Liver (tissue), 3 donors: ENCODE measurements at regions not wholly inside any gene's neighbourhood (a gene's known extent, or its start where the extent isn't known, plus 50 kb on each side); places are given as distances from the start of the nearest gene placed in this dataset.

Experiments
- EGR1 ChIP-seq, 2 donors: IDR thresholded peaks; 2 replicates each; pipeline ENCODE4 v1.6.1; 2016 to 2018; ENCODE audit warnings: antibody characterized with exemption in 2 of 2, low read depth in 2 of 2
- FOXA1 ChIP-seq: IDR thresholded peaks from 2 replicates; pipeline ENCODE4 v1.6.1; 2016; ENCODE audit warnings: antibody characterized with exemption
- GABPA ChIP-seq, 2 donors: IDR thresholded peaks in 1 of 2; conservative IDR thresholded peaks in 1 of 2; 2 replicates each; pipeline ENCODE4 v1.6.1; 2016; ENCODE audit warnings: antibody characterized with exemption in 2 of 2, mild to moderate bottlenecking in 1 of 2, moderate library complexity in 1 of 2
- HNF4G ChIP-seq: IDR thresholded peaks from 2 replicates; pipeline ENCODE4 v1.6.1; 2016; ENCODE audit warnings: antibody characterized with exemption
- JUND ChIP-seq, 2 donors: IDR thresholded peaks; 2 replicates each; pipeline ENCODE4 v1.6.1; 2016; ENCODE audit warnings: antibody characterized with exemption in 2 of 2
- NR2F2 ChIP-seq: IDR thresholded peaks from 2 replicates; pipeline ENCODE4 v1.6.1; 2016; ENCODE audit warnings: antibody characterized with exemption
- RAD21 ChIP-seq, 2 donors: IDR thresholded peaks; 2 replicates each; pipeline ENCODE4 v1.6.1; 2016; ENCODE audit warnings: antibody characterized with exemption in 2 of 2, mild to moderate bottlenecking in 2 of 2
- SP1 ChIP-seq: IDR thresholded peaks from 2 replicates; pipeline ENCODE4 v1.6.1; 2018; ENCODE audit warnings: antibody characterized with exemption, mild to moderate bottlenecking
- TAF1 ChIP-seq: conservative IDR thresholded peaks from 2 replicates; pipeline ENCODE4 v1.6.1; 2016; ENCODE audit warnings: antibody characterized with exemption, mild to moderate bottlenecking
- TF ChIP-seq, protein P1 (sequence below): fragments of 150-350 bp; IDR thresholded peaks from 2 replicates; pipeline ENCODE4 v1.5.1; 2017; ENCODE audit warnings: improper control_type of control experiment, low read depth, low read length; ENCODE audit not compliant: missing input control
- TF ChIP-seq, protein P2 (sequence below): IDR thresholded peaks from 2 replicates; pipeline ENCODE4 v1.6.1; 2016; ENCODE audit warnings: antibody characterized with exemption
- TF ChIP-seq, protein P3 (sequence below): IDR thresholded peaks from 2 replicates; pipeline ENCODE4 v1.6.1; 2016; ENCODE audit warnings: antibody characterized with exemption, mild to moderate bottlenecking
- TF ChIP-seq, protein P4 (sequence below): IDR thresholded peaks from 2 replicates; pipeline ENCODE4 v1.6.1; 2016; ENCODE audit warnings: antibody characterized with exemption
- donor health status: healthy.
- donor health status: healthy.

DNA sequence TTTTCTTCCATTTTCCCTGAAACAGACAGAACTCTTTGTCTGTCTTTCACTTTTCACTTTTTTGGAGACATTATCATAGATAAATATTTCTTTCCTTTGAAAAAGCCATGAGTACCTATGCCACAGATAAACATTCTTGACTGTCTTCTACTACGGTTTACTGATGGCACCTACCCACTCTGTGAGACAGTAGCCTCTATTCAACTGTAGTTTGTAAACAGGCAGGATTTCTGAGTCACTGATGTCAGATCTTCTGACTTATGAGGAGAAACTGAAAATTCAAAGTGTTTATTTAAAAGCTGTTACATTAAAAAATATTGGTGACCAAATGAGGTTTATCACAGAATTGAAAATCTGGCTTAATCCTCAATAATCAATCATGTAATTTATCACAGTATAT, 658.4 kb downstream of the TOX3 start:
- TF ChIP-seq, protein P1, sequence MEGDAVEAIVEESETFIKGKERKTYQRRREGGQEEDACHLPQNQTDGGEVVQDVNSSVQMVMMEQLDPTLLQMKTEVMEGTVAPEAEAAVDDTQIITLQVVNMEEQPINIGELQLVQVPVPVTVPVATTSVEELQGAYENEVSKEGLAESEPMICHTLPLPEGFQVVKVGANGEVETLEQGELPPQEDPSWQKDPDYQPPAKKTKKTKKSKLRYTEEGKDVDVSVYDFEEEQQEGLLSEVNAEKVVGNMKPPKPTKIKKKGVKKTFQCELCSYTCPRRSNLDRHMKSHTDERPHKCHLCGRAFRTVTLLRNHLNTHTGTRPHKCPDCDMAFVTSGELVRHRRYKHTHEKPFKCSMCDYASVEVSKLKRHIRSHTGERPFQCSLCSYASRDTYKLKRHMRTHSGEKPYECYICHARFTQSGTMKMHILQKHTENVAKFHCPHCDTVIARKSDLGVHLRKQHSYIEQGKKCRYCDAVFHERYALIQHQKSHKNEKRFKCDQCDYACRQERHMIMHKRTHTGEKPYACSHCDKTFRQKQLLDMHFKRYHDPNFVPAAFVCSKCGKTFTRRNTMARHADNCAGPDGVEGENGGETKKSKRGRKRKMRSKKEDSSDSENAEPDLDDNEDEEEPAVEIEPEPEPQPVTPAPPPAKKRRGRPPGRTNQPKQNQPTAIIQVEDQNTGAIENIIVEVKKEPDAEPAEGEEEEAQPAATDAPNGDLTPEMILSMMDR, result no peak
- TF ChIP-seq RAD21 (IDR thresholded peaks at IDR 0.05), result no peak
- TF ChIP-seq, protein P2, sequence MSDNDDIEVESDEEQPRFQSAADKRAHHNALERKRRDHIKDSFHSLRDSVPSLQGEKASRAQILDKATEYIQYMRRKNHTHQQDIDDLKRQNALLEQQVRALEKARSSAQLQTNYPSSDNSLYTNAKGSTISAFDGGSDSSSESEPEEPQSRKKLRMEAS, result no peak
- TF ChIP-seq TAF1, result no peak
- TF ChIP-seq, protein P3, sequence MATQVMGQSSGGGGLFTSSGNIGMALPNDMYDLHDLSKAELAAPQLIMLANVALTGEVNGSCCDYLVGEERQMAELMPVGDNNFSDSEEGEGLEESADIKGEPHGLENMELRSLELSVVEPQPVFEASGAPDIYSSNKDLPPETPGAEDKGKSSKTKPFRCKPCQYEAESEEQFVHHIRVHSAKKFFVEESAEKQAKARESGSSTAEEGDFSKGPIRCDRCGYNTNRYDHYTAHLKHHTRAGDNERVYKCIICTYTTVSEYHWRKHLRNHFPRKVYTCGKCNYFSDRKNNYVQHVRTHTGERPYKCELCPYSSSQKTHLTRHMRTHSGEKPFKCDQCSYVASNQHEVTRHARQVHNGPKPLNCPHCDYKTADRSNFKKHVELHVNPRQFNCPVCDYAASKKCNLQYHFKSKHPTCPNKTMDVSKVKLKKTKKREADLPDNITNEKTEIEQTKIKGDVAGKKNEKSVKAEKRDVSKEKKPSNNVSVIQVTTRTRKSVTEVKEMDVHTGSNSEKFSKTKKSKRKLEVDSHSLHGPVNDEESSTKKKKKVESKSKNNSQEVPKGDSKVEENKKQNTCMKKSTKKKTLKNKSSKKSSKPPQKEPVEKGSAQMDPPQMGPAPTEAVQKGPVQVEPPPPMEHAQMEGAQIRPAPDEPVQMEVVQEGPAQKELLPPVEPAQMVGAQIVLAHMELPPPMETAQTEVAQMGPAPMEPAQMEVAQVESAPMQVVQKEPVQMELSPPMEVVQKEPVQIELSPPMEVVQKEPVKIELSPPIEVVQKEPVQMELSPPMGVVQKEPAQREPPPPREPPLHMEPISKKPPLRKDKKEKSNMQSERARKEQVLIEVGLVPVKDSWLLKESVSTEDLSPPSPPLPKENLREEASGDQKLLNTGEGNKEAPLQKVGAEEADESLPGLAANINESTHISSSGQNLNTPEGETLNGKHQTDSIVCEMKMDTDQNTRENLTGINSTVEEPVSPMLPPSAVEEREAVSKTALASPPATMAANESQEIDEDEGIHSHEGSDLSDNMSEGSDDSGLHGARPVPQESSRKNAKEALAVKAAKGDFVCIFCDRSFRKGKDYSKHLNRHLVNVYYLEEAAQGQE, result no peak
- TF ChIP-seq EGR1 (IDR thresholded peaks at IDR 0.05; ENCODE audit: low read depth in 2 of 2), result no peak
- TF ChIP-seq, protein P4, sequence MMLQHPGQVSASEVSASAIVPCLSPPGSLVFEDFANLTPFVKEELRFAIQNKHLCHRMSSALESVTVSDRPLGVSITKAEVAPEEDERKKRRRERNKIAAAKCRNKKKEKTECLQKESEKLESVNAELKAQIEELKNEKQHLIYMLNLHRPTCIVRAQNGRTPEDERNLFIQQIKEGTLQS, result no peak
- no peak for TF ChIP-seq NR2F2
- no peak for TF ChIP-seq JUND (IDR thresholded peaks at IDR 0.05)
- TF ChIP-seq HNF4G, result no peak
- no peak for TF ChIP-seq GABPA (IDR thresholded peaks at IDR 0.05 in 1 of 2, conservative IDR thresholded peaks at IDR 0.05 in 1 of 2)
- no peak for TF ChIP-seq SP1
- no peak for TF ChIP-seq FOXA1
